ENCODE measurements at regions not wholly inside any gene's neighbourhood (a gene's known extent, or its start where the extent isn't known, plus 50 kb on each side); places are given as distances from the start of the nearest gene placed in this dataset.

GRCh38 chr10:52410916-52411315, 96.8 kb downstream of the DKK1 start:
- Mint-ChIP-seq H3K9me3 (peaks cover 0 to 2% (median 0%) of the 10 kb centered on the region in 7 donors), H3K36me3 (no peaks in the 10 kb centered on the region), H3K27ac (no peak overlapping the region), H3K4me1 (no peaks in the 10 kb centered on the region), H3K27me3 (peaks cover 0 to 8% (median 0%) of the 10 kb centered on the region in 3 donors), H3K4me3 (no peak overlapping the region)
- ATAC-seq (ENCODE audit: low read depth in 2 of 2) (no peak), DNase-seq (no peak)

DNA sequence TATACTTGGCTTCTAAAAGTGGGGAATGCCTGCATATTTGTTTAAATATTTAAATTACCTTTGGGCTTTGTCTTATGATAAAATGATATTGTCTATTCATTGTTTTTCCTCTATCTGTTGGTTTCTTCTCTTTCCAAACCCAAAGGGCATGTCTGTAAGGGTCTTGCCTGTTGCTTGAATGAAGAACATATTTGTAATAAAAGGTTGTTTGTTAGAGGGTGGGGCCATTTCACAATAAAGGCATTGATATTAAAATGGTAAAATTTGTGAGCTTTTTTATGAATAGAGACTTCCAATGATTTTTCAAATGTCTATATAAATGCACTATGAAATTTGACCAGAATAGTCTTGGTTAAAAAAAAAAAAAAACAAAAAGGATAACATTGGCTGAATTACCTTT, 105.2 kb downstream of the DKK1 start:
- no peaks in the 10 kb centered on the region for H3K9me3 Mint-ChIP-seq
- H3K4me1 Mint-ChIP-seq = no peaks in the 10 kb centered on the region
- H3K4me3 Mint-ChIP-seq = no peak overlapping the region
- no peaks in the 10 kb centered on the region for H3K27me3 Mint-ChIP-seq
- ATAC-seq (ENCODE audit: low read depth in 2 of 2) (no peak), DNase-seq (no peak)
- H3K27ac Mint-ChIP-seq = no peak overlapping the region
- no peaks in the 10 kb centered on the region for H3K36me3 Mint-ChIP-seq

DNA sequence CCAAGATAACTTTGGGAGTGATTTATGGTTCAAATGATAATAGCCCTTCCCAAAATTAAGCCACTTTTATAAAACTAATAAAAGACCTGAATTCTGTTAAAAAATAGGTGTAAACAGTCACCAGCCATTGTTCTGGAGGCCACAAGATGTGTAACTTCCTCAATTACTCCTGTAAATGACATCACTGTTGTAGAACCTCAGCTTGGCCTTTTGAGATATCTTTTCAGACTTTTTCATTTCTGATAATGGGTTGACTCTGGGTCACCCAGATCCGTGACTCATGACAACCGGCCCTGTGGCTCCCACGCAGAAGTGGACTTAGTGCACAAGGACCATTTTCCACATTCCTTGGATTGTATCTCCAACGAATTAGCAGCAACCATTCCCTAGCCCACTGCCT, 106.6 kb downstream of the DKK1 start:
- Mint-ChIP-seq H3K4me1 (no peaks in the 10 kb centered on the region), H3K36me3 (no peaks in the 10 kb centered on the region), H3K9me3 (no peaks in the 10 kb centered on the region), H3K27ac (no peak overlapping the region), H3K27me3 (no peaks in the 10 kb centered on the region), H3K4me3 (no peak overlapping the region)
- no peak for ATAC-seq (ENCODE audit: low read depth in 2 of 2)
- DNase-seq = no peak

DNA sequence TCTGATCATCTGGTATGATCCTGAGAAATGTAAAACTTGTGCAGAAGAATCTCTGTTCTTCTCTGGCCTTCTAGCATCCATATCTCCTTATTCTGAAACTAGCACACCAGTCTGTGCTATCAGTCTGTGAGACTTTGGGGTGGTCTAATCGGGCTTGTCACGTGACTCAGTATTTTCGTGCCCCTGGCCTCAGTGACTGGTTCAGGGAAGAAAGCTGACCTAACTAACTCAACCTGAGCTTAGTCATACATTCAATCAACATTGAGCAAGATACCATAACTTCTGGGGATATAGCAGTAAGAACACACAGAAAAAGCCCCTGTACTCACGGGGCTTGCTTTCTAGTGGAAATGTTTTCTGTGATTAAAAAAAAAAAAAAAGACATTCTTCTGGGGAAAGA, 109.3 kb downstream of the DKK1 start:
- no peaks in the 10 kb centered on the region for H3K27me3 Mint-ChIP-seq
- no peak overlapping the region for H3K27ac Mint-ChIP-seq

GRCh38 chr10:52424341-52424740, 110.3 kb downstream of the DKK1 start:
- ATAC-seq (ENCODE audit: low read depth in 2 of 2) (no peak), DNase-seq (no peak)
- H3K9me3 Mint-ChIP-seq = no peaks in the 10 kb centered on the region
- H3K27me3 Mint-ChIP-seq = no peaks in the 10 kb centered on the region
- no peak overlapping the region for H3K4me3 Mint-ChIP-seq
- H3K27ac Mint-ChIP-seq = no peak overlapping the region
- H3K4me1 Mint-ChIP-seq = no peaks in the 10 kb centered on the region
- no peaks in the 10 kb centered on the region for H3K36me3 Mint-ChIP-seq

More for the DNA sequence above, 109.3 kb downstream of the DKK1 start:
- no peak for ATAC-seq (ENCODE audit: low read depth in 2 of 2)
- DNase-seq = no peak
- Mint-ChIP-seq H3K4me1 (no peaks in the 10 kb centered on the region), H3K4me3 (no peak overlapping the region), H3K9me3 (no peaks in the 10 kb centered on the region), H3K36me3 (no peaks in the 10 kb centered on the region)

DNA sequence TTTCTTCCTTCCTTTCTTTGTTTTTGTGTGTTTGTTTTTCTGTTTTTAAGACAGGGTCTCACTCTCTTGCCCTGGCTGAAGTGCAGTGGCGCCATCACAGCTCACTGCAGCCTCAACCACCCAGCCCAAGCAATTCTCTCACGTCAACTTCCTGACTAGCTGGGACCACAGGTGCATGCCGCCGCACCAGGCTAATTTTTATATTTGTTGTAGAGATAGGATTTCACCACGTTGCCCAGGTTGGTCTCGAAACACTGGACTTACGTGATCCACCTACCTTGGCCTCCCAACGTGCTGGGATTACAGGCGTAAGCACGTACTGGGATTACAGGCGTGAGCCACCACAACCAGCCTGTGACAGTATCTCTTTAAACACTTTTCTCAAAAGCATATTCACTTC, 120.7 kb downstream of the DKK1 start:
- ATAC-seq (ENCODE audit: low read depth in 2 of 2) (no peak), DNase-seq (no peak)
- Mint-ChIP-seq H3K36me3 (no peaks in the 10 kb centered on the region), H3K27me3 (no peaks in the 10 kb centered on the region), H3K4me1 (peaks cover 5 to 7% (median 6%) of the 10 kb centered on the region in 3 donors), H3K9me3 (peaks cover 0 to 3% (median 0%) of the 10 kb centered on the region in 7 donors), H3K27ac (no peak overlapping the region), H3K4me3 (no peak overlapping the region)

GRCh38 chr10:52436664-52437063, 122.6 kb downstream of the DKK1 start:
- Mint-ChIP-seq H3K27ac (no peak overlapping the region), H3K36me3 (no peaks in the 10 kb centered on the region), H3K9me3 (peaks cover 0 to 3% (median 0%) of the 10 kb centered on the region in 7 donors), H3K27me3 (no peaks in the 10 kb centered on the region), H3K4me3 (no peak overlapping the region), H3K4me1 (peaks cover 5 to 7% (median 6%) of the 10 kb centered on the region in 3 donors)
- ATAC-seq (ENCODE audit: low read depth in 2 of 2) (no peak), DNase-seq (no peak)

DNA sequence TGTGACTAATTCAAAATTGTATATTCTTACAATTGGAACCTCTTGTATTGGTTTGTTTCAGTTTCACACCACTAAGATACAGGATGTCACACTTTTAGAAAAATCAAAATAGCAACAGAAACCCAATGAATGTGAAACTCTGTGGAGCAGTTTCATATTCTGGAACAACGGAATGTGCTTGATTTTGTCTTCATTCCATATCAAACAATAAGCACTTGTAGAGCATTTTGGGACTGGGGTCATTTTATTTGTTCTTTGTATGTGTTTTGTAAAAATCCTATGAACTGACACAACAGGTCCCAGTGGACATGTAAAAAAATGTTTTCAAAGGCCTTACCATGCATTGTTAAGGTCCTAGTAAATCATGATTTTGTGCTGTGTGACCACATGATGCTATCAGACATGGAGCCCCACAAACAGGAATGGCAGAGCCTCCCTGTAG, 123.1 kb downstream of the DKK1 start:
- H3K4me3 Mint-ChIP-seq = peak overlapping the region in 1 of 8 donors; percentile 47
- DNase-seq (no peak), ATAC-seq (ENCODE audit: low read depth in 2 of 2) (peak in 1 of 2 donors; percentile 49)
- no peaks in the 10 kb centered on the region for H3K9me3 Mint-ChIP-seq
- H3K36me3 Mint-ChIP-seq = no peaks in the 10 kb centered on the region
- H3K27ac Mint-ChIP-seq = peak overlapping the region in 1 of 6 donors; percentile 33
- no peaks in the 10 kb centered on the region for H3K27me3 Mint-ChIP-seq
- H3K4me1 Mint-ChIP-seq = peaks cover 5 to 7% (median 6%) of the 10 kb centered on the region in 3 donors

- peaks cover 5 to 7% (median 6%) of the 10 kb centered on the region in 3 donors for H3K4me1 Mint-ChIP-seq
These were observed 124.0 kb downstream of the DKK1 start for GRCh38 chr10:52438119-52438518.

DNA sequence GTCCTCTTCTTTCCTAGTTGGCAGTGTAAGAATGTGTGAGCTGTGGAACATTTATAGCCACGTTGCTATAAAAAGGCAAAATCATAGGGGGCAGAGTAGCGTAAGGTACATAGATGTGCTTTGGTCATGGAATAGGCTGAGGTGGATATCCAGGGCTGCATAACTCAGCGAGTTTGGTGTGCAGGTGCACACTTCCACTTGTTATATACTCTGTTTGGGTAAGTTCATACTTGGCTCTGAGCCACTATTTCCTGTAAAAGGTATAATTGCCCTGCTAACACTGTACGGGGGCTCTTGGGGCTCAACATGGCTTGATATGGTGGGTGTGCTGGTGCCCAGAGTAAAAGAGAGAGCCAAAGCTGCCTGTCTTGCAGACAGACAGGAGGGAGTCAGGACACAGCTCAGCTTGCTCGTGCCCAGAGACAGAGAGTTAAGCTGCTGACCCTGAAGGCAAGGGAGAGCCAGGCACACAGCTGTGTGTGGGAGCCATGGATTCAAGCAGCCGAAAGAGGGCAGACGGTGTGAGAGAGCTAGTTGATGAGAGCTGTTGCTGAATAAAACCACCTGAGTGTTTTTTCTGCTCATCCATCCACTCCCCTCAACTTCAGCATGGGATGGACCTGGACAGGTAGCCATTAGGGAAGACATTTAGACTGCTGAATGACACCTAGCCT, 126.7 kb downstream of the DKK1 start:
- Mint-ChIP-seq H3K36me3 (no peaks in the 10 kb centered on the region), H3K4me1 (peaks cover 5 to 7% (median 6%) of the 10 kb centered on the region in 3 donors), H3K27ac (peak overlapping the region in 1 of 6 donors; percentile 34), H3K9me3 (no peaks in the 10 kb centered on the region), H3K4me3 (no peak overlapping the region), H3K27me3 (no peaks in the 10 kb centered on the region)
- ATAC-seq (ENCODE audit: low read depth in 2 of 2) (no peak), DNase-seq (no peak)

More at GRCh38 chr10:52438119-52438518, 124.0 kb downstream of the DKK1 start:
- peak overlapping the region in 2 of 6 donors; percentile 18 to 32 for H3K27ac Mint-ChIP-seq
- H3K9me3 Mint-ChIP-seq = no peaks in the 10 kb centered on the region
- H3K27me3 Mint-ChIP-seq = no peaks in the 10 kb centered on the region
- no peak for DNase-seq
- H3K36me3 Mint-ChIP-seq = no peaks in the 10 kb centered on the region
- no peak for ATAC-seq (ENCODE audit: low read depth in 2 of 2)
- peak overlapping the region in 2 of 8 donors; percentile 9 to 29 for H3K4me3 Mint-ChIP-seq

DNA sequence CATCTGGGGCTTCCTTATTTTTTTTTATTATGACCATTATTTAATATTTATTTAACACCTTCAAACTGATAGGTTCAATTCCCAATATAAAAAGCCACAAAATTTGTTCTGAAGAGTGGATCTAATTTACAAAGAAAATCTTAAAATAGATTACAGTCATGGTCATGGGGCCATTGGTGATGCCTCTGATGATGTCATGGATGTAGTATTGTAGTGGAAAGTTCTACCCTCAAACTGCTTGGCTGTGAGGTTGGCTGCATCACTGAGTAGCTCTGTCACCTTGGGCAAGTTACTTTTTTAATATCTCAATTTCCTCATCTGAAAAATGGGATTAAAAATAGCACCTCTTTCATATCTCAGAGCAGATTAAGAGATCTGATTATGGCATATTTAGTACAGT, 128.5 kb downstream of the DKK1 start:
- ATAC-seq (ENCODE audit: low read depth in 2 of 2) = no peak
- DNase-seq = no peak
- Mint-ChIP-seq H3K27ac (no peak overlapping the region), H3K4me3 (no peak overlapping the region), H3K27me3 (no peaks in the 10 kb centered on the region), H3K36me3 (no peaks in the 10 kb centered on the region), H3K4me1 (peaks cover 0 to 2% (median under 1%) of the 10 kb centered on the region in 3 donors), H3K9me3 (no peaks in the 10 kb centered on the region)

DNA sequence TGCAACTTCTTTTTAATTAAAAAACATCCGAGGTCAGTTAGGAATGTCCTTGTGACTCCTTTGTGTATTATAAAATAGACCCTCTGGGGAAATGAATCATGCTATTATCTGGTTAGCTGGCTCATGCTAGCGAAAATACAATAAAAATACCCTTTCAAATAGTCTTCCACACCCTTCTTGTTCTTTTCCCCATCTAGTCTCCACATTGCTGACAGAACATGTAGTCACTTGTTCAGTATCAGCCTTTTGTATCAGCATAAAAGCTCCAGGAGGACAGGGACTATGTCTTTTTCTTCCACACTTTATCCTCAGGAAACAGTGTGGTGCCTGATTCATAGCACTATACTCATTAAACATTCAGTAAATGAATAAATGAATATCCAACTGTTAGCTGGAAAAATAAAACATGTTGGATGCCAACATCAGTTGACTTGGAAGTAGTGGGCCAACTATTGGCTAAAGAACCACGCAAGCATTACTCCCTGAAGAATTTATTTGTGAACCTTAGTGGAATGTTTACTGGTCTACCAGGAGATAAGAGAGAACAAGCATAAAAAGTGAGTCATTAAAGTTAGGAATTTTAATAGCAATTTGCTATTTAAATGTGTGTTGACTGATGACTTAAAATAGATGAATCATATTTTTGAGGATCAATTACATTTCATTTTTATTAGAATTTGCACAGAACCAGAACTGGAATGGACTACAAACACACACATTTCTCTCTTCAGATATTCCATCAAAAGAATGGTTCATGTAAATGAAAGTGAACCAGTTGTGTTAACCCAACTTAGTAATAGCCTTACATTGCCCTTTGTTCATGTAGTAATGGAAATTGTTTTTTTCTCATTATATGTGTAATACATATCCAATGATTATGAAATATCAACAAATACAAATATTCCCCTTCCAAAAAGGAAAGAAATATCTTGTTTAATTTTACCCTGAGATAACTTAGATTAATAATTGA, 129.6 kb downstream of the DKK1 start:
- ATAC-seq (ENCODE audit: low read depth in 2 of 2) (no peak), DNase-seq (no peak)
- no peaks in the 10 kb centered on the region for H3K9me3 Mint-ChIP-seq
- no peak overlapping the region for H3K27ac Mint-ChIP-seq
- no peaks in the 10 kb centered on the region for H3K4me1 Mint-ChIP-seq
- H3K36me3 Mint-ChIP-seq = no peaks in the 10 kb centered on the region
- H3K27me3 Mint-ChIP-seq = no peaks in the 10 kb centered on the region
- no peak overlapping the region for H3K4me3 Mint-ChIP-seq

GRCh38 chr10:52446391-52446790, 132.3 kb downstream of the DKK1 start:
- no peak for ATAC-seq (ENCODE audit: low read depth in 2 of 2)
- H3K4me3 Mint-ChIP-seq = no peak overlapping the region

GRCh38 chr10:52447931-52448353, 133.9 kb downstream of the DKK1 start:
- Mint-ChIP-seq H3K27ac (no peak overlapping the region), H3K27me3 (no peaks in the 10 kb centered on the region), H3K9me3 (no peaks in the 10 kb centered on the region), H3K4me1 (no peaks in the 10 kb centered on the region), H3K4me3 (no peak overlapping the region), H3K36me3 (no peaks in the 10 kb centered on the region)
- ATAC-seq (ENCODE audit: low read depth in 2 of 2) (no peak), DNase-seq (no peak)

More at GRCh38 chr10:52446391-52446790, 132.3 kb downstream of the DKK1 start:
- H3K9me3 Mint-ChIP-seq = no peaks in the 10 kb centered on the region
- no peaks in the 10 kb centered on the region for H3K4me1 Mint-ChIP-seq
- no peak overlapping the region for H3K27ac Mint-ChIP-seq
- H3K36me3 Mint-ChIP-seq = no peaks in the 10 kb centered on the region
- H3K27me3 Mint-ChIP-seq = no peaks in the 10 kb centered on the region
- no peak for DNase-seq
